ENCODE measurements at regions not wholly inside any gene's neighbourhood (a gene's known extent, or its start where the extent isn't known, plus 50 kb on each side); places are given as distances from the start of the nearest gene placed in this dataset.
A peak's percentile ranks its signal among the peaks of the same experiment; 100 is the strongest.

GRCh38 chr4:187135878-187136277 is 412.2 kb upstream of the FAT1 start:
- no peak for ATAC-seq
- no peak for DNase-seq
- intact Hi-C loops (cut with micrococcal nuclease): no loop called here

GRCh38 chr4:187139141-187139540 is 415.5 kb upstream of the FAT1 start:
- ATAC-seq: no peak
- intact Hi-C loops (cut with micrococcal nuclease): no loop called here
- DNase-seq: no peak

- no peak for ATAC-seq
- no peak for DNase-seq
- intact Hi-C loops (cut with micrococcal nuclease): no loop called here
These were observed 417.4 kb upstream of the FAT1 start for GRCh38 chr4:187141101-187141500.

- intact Hi-C loops (cut with micrococcal nuclease): no loop called here
- ATAC-seq (no peak), DNase-seq (no peak)
These were observed 425.7 kb upstream of the FAT1 start for GRCh38 chr4:187149229-187149945.

GRCh38 chr4:187157380-187157958 is 433.8 kb upstream of the FAT1 start:
- intact Hi-C loops (cut with micrococcal nuclease): no loop called here
- DNase-seq (no peak), ATAC-seq (no peak)

- intact Hi-C loops (cut with micrococcal nuclease): no loop called here
- DNase-seq (no peak), ATAC-seq (no peak)
These were observed 434.3 kb upstream of the FAT1 start for GRCh38 chr4:187158003-187158402.

GRCh38 chr4:187160486-187160885 is 436.8 kb upstream of the FAT1 start:
- intact Hi-C loops (cut with micrococcal nuclease): no loop called here
- ATAC-seq (no peak), DNase-seq (no peak)

GRCh38 chr4:187166886-187167512 is 443.3 kb upstream of the FAT1 start:
- DNase-seq (no peak), ATAC-seq (no peak)
- intact Hi-C loops (cut with micrococcal nuclease): no loop called here

GRCh38 chr4:187171706-187172339 is 448.2 kb upstream of the FAT1 start:
- ATAC-seq (no peak), DNase-seq (no peak)
- intact Hi-C loops (cut with micrococcal nuclease): no loop called here

GRCh38 chr4:187172340-187172761 is 448.7 kb upstream of the FAT1 start:
- intact Hi-C loops (cut with micrococcal nuclease): no loop called here
- peak; percentile 21 for ATAC-seq

GRCh38 chr4:187174749-187175148 is 451.1 kb upstream of the FAT1 start:
- no peak for DNase-seq
- intact Hi-C loops (cut with micrococcal nuclease): no loop called here
- ATAC-seq: no peak

More at GRCh38 chr4:187172340-187172761, 448.7 kb upstream of the FAT1 start:
- DNase-seq: no peak

GRCh38 chr4:187175197-187175596 is 451.5 kb upstream of the FAT1 start:
- DNase-seq: no peak
- no peak for ATAC-seq
- intact Hi-C loops (cut with micrococcal nuclease): no loop called here

GRCh38 chr4:187176261-187176910 is 452.7 kb upstream of the FAT1 start:
- DNase-seq (no peak), ATAC-seq (no peak)
- intact Hi-C loops (cut with micrococcal nuclease): no loop called here

- intact Hi-C loops (cut with micrococcal nuclease): no loop called here
- ATAC-seq (no peak), DNase-seq (no peak)
These were observed 454.4 kb upstream of the FAT1 start for GRCh38 chr4:187178084-187178483.

- intact Hi-C loops (cut with micrococcal nuclease): no loop called here
- DNase-seq (no peak), ATAC-seq (peak; percentile 37)
These were observed 454.9 kb upstream of the FAT1 start for GRCh38 chr4:187178587-187178986.

GRCh38 chr4:187179086-187180058 is 455.7 kb upstream of the FAT1 start:
- ATAC-seq (peak; percentile 73), DNase-seq (no peak)
- intact Hi-C loops (cut with micrococcal nuclease): no loop called here

GRCh38 chr4:187181054-187181453 is 457.4 kb upstream of the FAT1 start:
- no peak for ATAC-seq
- intact Hi-C loops (cut with micrococcal nuclease): no loop called here

GRCh38 chr4:187183346-187183745 is 459.7 kb upstream of the FAT1 start:
- intact Hi-C loops (cut with micrococcal nuclease): no loop called here
- ATAC-seq (no peak), DNase-seq (no peak)

More at GRCh38 chr4:187181054-187181453, 457.4 kb upstream of the FAT1 start:
- no peak for DNase-seq

GRCh38 chr4:187183826-187184225 is 460.2 kb upstream of the FAT1 start:
- intact Hi-C loops (cut with micrococcal nuclease): no loop called here
- ATAC-seq: no peak

More at GRCh38 chr4:187183826-187184225, 460.2 kb upstream of the FAT1 start:
- DNase-seq: no peak
